Left lung (tissue), 4 donors: ENCODE measurements at regions not wholly inside any gene's neighbourhood (a gene's known extent, or its start where the extent isn't known, plus 50 kb on each side); places are given as distances from the start of the nearest gene placed in this dataset.

Source experiments
- ATAC-seq: fragments of 200-7000 bp; cut with Tn5 transposase; one replicate; pipeline ENCODE4 v1.9.1; 2020; ENCODE audit warnings: moderate library complexity
- DNase-seq, 4 donors: peaks; one replicate each; pipeline ENCODE4 v3.0.0-alpha.2; 2013 to 2020
- H3K27ac ChIP-seq, 2 donors: fragments of 200-600 bp; sonication (generic) in 1 of 2; one replicate each; pipeline versions ENCODE4 v1.5.0 to v1.8.0; 2020 to 2021
- H3K27me3 ChIP-seq, 2 donors: fragments of 200-600 bp; sonication (generic) in 1 of 2; one replicate each; pipeline versions ENCODE4 v1.5.0 to v1.8.0; 2020 to 2021
- H3K36me3 ChIP-seq, 2 donors: fragments of 200-600 bp; sonication (generic) in 1 of 2; one replicate each; pipeline versions ENCODE4 v1.5.0 to v1.8.0; 2020 to 2021
- H3K4me1 ChIP-seq, 2 donors: fragments of 200-600 bp; one replicate each; pipeline ENCODE4 v1.8.0; 2021
- H3K4me3 ChIP-seq, 2 donors: fragments of 200-600 bp; sonication (generic) in 1 of 2; one replicate each; pipeline versions ENCODE4 v1.5.0 to v1.8.0; 2020 to 2021; ENCODE audit warnings: mild to moderate bottlenecking in 1 of 2
- H3K9me3 ChIP-seq, 2 donors: fragments of 200-600 bp; sonication (generic) in 1 of 2; one replicate each; pipeline versions ENCODE4 v1.5.0 to v1.8.0; 2020 to 2021
- intact Hi-C, 2 donors: fragments of 100-400 bp; cut with DNase I; formaldehyde crosslinking; loops; one replicate each; pipeline versions ENCODE4 v1.11.2 to v1.14.2; 2022
- TF ChIP-seq, protein P1 (sequence below), 2 donors: fragments of 200-600 bp; sonication (generic) in 1 of 2; IDR thresholded peaks; one replicate each; pipeline versions ENCODE4 v1.5.0 to v1.8.0; 2021; ENCODE audit warnings: antibody characterized with exemption in 2 of 2
- donor health status: DM: no; HTN: yes; CAD: no.
- donor health status: DM: no; HTN: no; CAD: no.

DNA sequence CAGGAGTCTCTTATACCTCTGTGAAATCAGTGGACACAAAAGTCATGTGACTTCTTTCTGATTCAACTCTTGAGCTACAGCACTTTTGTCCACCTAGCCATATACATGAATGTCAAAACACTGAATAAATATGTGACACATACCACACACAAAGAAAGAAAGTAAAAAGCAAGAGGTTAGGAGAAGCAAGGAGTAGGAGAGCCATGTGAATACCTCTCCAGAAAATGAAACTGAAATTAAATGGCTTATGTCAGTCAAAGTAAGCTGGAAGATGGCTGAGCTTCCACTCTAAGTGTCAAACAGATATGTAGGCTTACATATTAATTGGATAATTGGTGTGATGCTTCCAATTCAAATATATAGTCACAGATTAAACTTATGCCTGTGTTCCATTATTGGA lies 1050.5 kb downstream of the BCL11A start:
- Histone ChIP-seq H3K4me1 (no peaks in the 10 kb centered on the region), H3K4me3 (no peak overlapping the region), H3K36me3 (no peaks in the 10 kb centered on the region), H3K27me3 (no peaks in the 10 kb centered on the region), H3K27ac (no peak overlapping the region), H3K9me3 (peaks cover 0 to 4% of the 10 kb centered on the region in 2 donors)
- DNase-seq: no peak
- no peak for ATAC-seq
- TF ChIP-seq, protein P1, sequence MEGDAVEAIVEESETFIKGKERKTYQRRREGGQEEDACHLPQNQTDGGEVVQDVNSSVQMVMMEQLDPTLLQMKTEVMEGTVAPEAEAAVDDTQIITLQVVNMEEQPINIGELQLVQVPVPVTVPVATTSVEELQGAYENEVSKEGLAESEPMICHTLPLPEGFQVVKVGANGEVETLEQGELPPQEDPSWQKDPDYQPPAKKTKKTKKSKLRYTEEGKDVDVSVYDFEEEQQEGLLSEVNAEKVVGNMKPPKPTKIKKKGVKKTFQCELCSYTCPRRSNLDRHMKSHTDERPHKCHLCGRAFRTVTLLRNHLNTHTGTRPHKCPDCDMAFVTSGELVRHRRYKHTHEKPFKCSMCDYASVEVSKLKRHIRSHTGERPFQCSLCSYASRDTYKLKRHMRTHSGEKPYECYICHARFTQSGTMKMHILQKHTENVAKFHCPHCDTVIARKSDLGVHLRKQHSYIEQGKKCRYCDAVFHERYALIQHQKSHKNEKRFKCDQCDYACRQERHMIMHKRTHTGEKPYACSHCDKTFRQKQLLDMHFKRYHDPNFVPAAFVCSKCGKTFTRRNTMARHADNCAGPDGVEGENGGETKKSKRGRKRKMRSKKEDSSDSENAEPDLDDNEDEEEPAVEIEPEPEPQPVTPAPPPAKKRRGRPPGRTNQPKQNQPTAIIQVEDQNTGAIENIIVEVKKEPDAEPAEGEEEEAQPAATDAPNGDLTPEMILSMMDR (IDR thresholded peaks at IDR 0.05): no peak
- intact Hi-C loops: no loop called here

GRCh38 chr2:59490994-59491393 lies 1062.5 kb downstream of the BCL11A start:
- intact Hi-C loops: no loop called here
- Histone ChIP-seq H3K4me3 (no peak overlapping the region), H3K36me3 (no peaks in the 10 kb centered on the region), H3K4me1 (no peaks in the 10 kb centered on the region), H3K9me3 (peaks cover 0 to 12% of the 10 kb centered on the region in 2 donors), H3K27me3 (no peaks in the 10 kb centered on the region), H3K27ac (no peak overlapping the region)
- no peak for DNase-seq
- no peak for ATAC-seq
- TF ChIP-seq, protein P1 (IDR thresholded peaks at IDR 0.05): no peak

- H3K27me3 ChIP-seq: no peaks in the 10 kb centered on the region
- DNase-seq: no peak
- H3K4me3 ChIP-seq: no peak overlapping the region
- H3K27ac ChIP-seq: no peak overlapping the region
- H3K9me3 ChIP-seq: peaks cover 0 to 6% of the 10 kb centered on the region in 2 donors
- no peaks in the 10 kb centered on the region for H3K36me3 ChIP-seq
- intact Hi-C loops: no loop called here
- TF ChIP-seq, protein P1 (IDR thresholded peaks at IDR 0.05): no peak
- ATAC-seq: no peak
- no peaks in the 10 kb centered on the region for H3K4me1 ChIP-seq
These were observed 1063.3 kb downstream of the BCL11A start for GRCh38 chr2:59490192-59490591.

DNA sequence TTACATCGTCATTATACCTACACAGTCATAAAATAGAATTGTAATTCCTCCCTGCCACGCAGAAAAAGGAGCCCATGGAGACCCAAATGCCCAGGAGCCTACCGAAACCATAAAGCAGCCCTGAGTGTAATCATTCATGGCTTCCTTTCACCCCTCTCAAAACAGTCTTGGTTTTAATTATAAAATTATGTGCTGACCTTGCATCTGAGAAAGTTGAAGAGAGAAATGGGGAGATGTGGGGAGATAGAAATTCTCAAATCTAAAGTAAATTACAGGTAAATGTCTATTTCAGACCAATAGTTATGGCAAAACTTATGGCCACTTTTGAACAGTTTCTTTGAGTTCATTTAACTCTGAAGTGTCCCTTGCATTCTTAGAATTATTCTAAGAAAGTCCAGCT lies 1068.8 kb downstream of the BCL11A start:
- intact Hi-C loops: no loop called here
- Histone ChIP-seq H3K4me3 (no peak overlapping the region), H3K9me3 (peaks cover 0 to 10% of the 10 kb centered on the region in 2 donors), H3K4me1 (no peaks in the 10 kb centered on the region), H3K27ac (no peak overlapping the region), H3K36me3 (no peaks in the 10 kb centered on the region), H3K27me3 (no peaks in the 10 kb centered on the region)
- no peak for DNase-seq
- ATAC-seq: no peak
- TF ChIP-seq, protein P1 (IDR thresholded peaks at IDR 0.05): no peak

DNA sequence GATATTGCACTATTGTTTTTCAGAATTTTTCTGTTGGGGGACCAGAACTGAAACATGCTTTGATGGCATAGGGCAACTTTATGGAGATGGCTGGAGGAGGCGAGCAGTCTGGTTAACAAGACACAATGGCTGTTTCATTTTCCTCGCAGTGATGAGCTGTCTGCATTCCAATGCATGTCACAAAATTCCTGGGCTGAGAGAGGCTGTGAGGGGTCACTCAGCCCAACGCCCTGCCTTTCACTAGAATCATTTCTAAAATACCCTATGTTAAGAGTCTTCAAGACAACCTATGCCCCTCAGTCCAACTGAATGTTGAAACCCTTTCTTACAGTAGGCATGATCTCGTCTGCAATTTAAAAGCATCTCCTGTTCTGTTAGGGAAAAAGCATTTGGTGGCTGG lies 1090.0 kb downstream of the BCL11A start:
- intact Hi-C loops: no loop called here

More for the DNA sequence above, 1090.0 kb downstream of the BCL11A start:
- Histone ChIP-seq H3K27ac (no peak overlapping the region), H3K4me1 (no peaks in the 10 kb centered on the region), H3K27me3 (no peaks in the 10 kb centered on the region), H3K4me3 (no peak overlapping the region), H3K36me3 (no peaks in the 10 kb centered on the region), H3K9me3 (no peaks in the 10 kb centered on the region)
- no peak for DNase-seq
- no peak for ATAC-seq
- TF ChIP-seq, protein P1 (IDR thresholded peaks at IDR 0.05): no peak
